CD4-positive, alpha-beta T cell treated with Interleukin-6 for 4 hours (primary cell): ENCODE measurements at regions not wholly inside any gene's neighbourhood (a gene's known extent, or its start where the extent isn't known, plus 50 kb on each side); places are given as distances from the start of the nearest gene placed in this dataset.

Experiments
- DNase-seq: peaks from one replicate; pipeline ENCODE4 v3.0.0-alpha.2; 2020; ENCODE audit warnings: mixed read lengths

GRCh38 chr16:74169687-74170376, 126.8 kb upstream of the PSMD7 start:
- DNase-seq = no peak

DNA sequence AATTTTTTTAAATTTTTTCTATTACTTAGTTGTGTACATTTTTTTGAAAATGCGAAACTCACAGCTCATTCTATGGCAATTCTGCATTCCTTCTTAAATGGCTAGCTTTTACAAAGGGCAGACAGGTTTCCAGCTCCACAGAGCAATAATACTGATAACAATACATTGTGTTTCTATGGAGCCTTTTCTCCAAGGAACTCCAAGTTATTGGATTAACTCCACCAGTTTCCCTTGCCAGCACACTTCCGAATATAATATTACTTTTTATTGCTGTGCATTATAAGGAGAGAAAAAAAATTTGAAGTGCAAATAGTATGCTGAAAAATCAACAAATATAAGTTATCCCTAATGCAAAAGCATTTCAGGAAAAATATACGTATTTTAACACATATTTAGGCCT, 127.5 kb upstream of the PSMD7 start:
- DNase-seq = no peak

DNA sequence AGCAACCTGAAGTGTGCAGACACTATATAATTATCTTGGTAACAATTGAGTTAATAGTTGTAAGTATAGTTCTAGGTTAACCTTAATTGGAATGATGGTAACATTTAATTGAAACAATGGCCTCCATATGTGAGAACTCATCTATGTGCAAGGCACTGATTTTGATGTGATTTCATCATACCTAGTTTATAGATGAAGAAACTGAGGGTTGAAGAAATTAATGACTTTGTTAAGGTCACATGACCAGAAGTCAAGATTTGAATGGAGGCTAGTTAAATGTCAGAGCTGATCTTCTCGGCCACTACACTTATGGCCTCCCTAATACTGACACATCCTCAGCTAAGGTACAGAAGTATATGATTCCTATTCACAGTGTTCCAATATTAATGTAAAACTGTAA, 128.2 kb upstream of the PSMD7 start:
- DNase-seq = no peak

GRCh38 chr16:74166456-74166855, 130.2 kb upstream of the PSMD7 start:
- no peak for DNase-seq

- DNase-seq = no peak
Measured at GRCh38 chr16:74165566-74166080, 131.0 kb upstream of the PSMD7 start.

- DNase-seq = no peak
Measured at GRCh38 chr16:74160759-74161158, 135.9 kb upstream of the PSMD7 start.

GRCh38 chr16:74153773-74154172, 142.8 kb upstream of the PSMD7 start:
- DNase-seq = no peak

GRCh38 chr16:74146643-74147042, 150.0 kb upstream of the PSMD7 start:
- no peak for DNase-seq

GRCh38 chr16:74143171-74143570, 153.4 kb upstream of the PSMD7 start:
- no peak for DNase-seq

- DNase-seq = no peak
Measured at GRCh38 chr16:74141015-74141414, 155.6 kb upstream of the PSMD7 start.

GRCh38 chr16:74140557-74140956, 156.1 kb upstream of the PSMD7 start:
- DNase-seq = no peak

DNA sequence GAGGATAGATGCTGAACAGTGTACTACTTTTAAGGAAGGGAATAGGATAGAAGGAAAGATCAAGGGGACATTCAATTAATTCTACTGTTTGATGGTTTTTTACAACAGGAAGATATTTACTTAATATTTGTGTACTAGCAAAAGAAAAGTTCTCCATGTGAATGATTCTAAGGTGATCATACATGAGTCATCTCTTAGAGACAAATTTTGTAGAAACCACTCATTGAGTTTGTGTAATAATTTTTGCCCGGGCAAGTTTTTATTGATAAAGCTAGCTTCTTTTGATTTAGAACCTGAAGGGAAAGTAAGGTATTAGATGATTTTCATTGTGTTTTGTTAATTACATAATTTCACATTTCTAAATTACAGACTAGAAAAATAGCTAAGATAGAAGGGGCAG, 172.8 kb upstream of the PSMD7 start:
- no peak for DNase-seq

DNA sequence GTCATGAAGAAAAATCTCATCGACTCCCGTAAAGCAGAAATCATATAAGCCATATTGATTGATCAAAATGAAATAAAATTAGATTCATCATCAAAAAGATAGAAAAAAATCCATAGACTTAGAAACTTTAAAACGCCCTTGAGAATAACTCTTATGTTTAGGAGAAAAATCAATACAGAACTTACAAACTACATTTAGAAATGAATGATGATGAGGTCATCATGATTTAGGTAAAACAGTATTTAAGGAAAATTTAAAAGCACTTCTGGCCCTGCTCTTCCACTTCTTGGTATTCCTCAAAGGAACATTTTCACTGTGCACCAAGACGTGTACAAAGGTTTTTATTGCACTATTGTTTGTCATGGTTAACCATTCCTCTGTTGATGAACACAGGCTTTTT, 173.4 kb upstream of the PSMD7 start:
- DNase-seq = no peak

GRCh38 chr16:74117798-74118197, 178.8 kb upstream of the PSMD7 start:
- no peak for DNase-seq

- DNase-seq = no peak
Measured at GRCh38 chr16:74113545-74113944, 183.1 kb upstream of the PSMD7 start.

DNA sequence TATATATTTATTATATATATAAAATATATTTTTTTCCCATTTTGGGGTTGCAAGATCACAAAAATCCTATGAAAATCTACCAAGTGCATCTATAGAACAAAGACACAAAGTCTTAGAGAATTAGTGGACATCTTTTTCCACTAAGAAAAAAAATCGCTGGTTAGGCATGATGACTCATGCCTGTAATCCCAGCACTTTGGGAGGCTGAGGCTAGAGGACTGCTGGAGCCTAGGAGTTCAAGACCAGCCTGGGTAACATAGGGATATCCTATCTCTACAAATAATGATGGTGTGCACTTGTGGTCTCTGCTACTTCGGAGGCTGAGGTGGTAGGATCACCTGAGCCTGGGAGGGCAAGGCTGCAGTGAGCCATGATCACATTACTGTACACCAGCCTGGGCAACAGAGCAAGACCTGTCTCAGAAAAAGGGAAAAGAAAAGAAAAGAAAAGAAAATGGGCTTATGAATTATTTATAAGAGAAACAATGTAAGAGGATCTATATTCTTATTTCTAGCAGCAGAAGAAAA, 185.1 kb upstream of the PSMD7 start:
- DNase-seq = no peak

DNA sequence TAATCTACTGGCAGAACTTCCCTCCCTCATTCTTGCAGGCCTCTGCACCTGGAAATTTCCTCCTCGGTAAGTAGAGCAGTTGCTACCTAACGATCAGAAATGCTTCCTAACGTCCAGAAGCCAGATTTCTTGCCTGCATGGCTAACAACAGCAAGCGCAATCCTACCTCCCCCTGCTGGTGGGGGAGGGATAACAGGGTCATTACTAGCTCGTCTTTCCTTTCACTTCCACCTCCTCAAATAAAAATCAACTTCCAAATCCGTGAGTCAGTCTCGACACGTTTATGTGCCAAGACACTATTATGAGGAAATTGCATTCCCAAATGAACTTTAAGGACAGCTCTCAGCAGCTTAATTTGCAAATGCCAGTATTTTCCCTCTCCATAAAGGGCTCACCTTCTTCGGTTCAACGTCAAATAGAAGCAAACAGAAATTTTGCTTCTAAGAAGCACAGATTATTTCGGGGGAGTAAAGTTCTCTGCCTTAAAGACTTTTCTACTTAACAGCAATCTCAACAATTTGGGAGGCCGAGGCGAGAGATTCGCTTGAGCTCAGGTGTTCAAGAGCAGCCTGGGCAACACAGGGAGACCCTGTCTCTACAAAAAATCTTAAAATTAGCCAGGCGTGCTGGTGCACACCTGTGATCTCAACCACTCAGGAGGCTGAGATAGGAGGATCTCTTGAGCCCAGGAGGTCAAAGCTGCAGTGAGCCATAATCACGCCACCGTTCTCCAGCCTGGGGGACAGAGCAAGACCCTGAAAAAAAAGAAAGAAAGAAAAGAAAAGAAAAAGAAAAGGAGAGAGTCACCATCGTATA, 188.6 kb upstream of the PSMD7 start:
- peak; percentile 19 for DNase-seq

- DNase-seq = no peak
Measured at GRCh38 chr16:74104022-74104421, 192.6 kb upstream of the PSMD7 start.

GRCh38 chr16:74101379-74102137, 195.1 kb upstream of the PSMD7 start:
- no peak for DNase-seq

DNA sequence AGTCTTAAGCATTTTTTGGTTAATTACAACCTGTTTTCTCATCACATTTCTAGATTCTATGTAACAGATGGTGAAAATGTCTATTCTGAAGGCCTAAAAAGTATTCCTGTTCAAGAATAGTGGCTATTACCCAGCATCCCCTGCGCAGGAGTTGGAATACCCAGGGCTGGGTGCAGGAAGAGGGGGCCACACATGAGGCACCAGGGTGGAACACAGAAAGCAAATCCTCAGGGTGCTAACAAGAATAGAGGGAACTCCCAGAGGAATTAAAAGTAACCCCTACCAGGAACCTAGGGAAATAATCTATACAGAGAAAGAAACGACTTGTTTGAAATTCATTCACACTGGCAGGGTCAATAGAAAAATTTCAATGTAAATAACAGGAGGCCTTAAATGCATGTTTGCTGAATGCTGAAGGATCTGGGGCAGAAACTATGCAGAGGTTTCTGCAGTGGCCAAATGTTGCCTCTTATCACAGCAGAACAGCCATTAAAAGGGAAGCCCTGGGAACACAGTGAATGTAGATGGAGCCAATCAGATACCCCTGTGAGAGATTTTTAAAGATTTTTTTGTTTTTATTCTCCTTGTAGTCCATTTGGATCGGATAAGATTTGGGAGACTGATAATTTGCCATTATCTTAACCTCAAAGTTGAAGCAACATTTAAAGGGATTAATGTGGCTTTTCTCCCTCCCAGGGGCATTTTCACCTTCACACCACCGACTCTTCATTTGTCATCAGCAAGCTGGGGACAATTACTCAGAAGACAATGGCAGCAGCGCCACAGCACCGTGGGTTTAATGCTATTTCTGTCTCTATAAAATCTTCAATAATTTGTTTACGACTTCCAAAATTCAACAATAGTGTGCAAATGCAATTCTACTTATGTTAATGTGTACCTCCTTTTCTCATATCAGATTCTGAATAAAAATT, 196.0 kb upstream of the PSMD7 start:
- no peak for DNase-seq

DNA sequence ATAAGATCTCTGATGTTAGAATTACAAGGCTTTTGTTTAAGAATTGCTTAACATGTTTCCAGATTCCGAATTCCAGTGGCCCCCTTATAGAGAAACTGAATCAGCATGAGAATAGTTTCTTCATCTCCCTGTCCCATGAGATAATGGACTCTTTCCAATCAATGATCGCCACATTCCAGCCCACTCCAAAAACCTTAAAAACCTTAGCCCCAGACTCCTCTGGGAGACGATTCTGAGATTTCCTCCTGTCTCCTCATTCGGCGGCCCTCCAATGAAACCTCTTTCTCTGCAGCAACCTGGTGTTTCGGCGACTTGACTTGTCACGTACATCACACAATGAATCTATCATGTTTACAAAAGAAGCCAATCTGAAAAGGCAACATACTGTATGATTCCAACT, 197.1 kb upstream of the PSMD7 start:
- no peak for DNase-seq

- DNase-seq = no peak
Measured at GRCh38 chr16:74094962-74095361, 201.7 kb upstream of the PSMD7 start.
